GM23248 (cell line): ENCODE measurements at regions not wholly inside any gene's neighbourhood (a gene's known extent, or its start where the extent isn't known, plus 50 kb on each side); places are given as distances from the start of the nearest gene placed in this dataset.
A peak's percentile ranks its signal among the peaks of the same experiment; 100 is the strongest.

Experiments used
- DNase-seq: peaks from one replicate; pipeline ENCODE4 v3.0.0-alpha.2; 2015
- H2AFZ ChIP-seq: fragments of 200-600 bp; sonication (generic); 2 replicates; pipeline ENCODE4 v1.6.1; 2016; ENCODE audit warnings: antibody characterized with exemption
- H3F3A ChIP-seq: fragments of 200-600 bp; sonication (generic); 2 replicates; pipeline ENCODE4 v1.6.1; 2016; ENCODE audit warnings: mild to moderate bottlenecking, antibody characterized with exemption, mixed run types; ENCODE audit not compliant: insufficient read depth
- H3K27ac ChIP-seq: fragments of 200-600 bp; sonication (generic); 2 replicates; pipeline ENCODE4 v1.5.1; 2016; ENCODE audit warnings: mild to moderate bottlenecking
- H3K27me3 ChIP-seq: fragments of 200-600 bp; sonication (generic); replicated peaks from 2 replicates; pipeline ENCODE4 v1.6.1; 2016; ENCODE audit warnings: mild to moderate bottlenecking; ENCODE audit not compliant: insufficient read depth
- H3K36me3 ChIP-seq: fragments of 200-600 bp; sonication (generic); 2 replicates; pipeline ENCODE4 v1.6.1; 2016; ENCODE audit warnings: low read depth, mild to moderate bottlenecking
- H3K4me1 ChIP-seq: fragments of 200-600 bp; sonication (generic); 2 replicates; pipeline ENCODE4 v1.6.1; 2016; ENCODE audit warnings: mild to moderate bottlenecking; ENCODE audit not compliant: insufficient read depth
- H3K4me2 ChIP-seq: fragments of 200-600 bp; sonication (generic); one replicate; pipeline ENCODE4 v1.6.1; 2016; ENCODE audit warnings: mild to moderate bottlenecking; ENCODE audit not compliant: unreplicated experiment
- H3K4me3 ChIP-seq: fragments of 200-600 bp; sonication (generic); 2 replicates; pipeline ENCODE4 v1.5.1; 2016; ENCODE audit warnings: mild to moderate bottlenecking
- H3K79me2 ChIP-seq: fragments of 200-600 bp; sonication (generic); 2 replicates; pipeline ENCODE4 v1.6.1; 2016; ENCODE audit warnings: mild to moderate bottlenecking; ENCODE audit not compliant: insufficient read depth
- H3K9ac ChIP-seq: fragments of 200-600 bp; sonication (generic); 2 replicates; pipeline ENCODE4 v1.6.1; 2016; ENCODE audit warnings: mild to moderate bottlenecking
- H3K9me2 ChIP-seq: fragments of 200-600 bp; sonication (generic); 2 replicates; pipeline ENCODE4 v1.6.1; 2016; ENCODE audit warnings: mixed run types, mild to moderate bottlenecking, moderate library complexity; ENCODE audit not compliant: insufficient read depth
- H3K9me3 ChIP-seq: fragments of 200-600 bp; sonication (generic); one replicate; pipeline ENCODE4 v1.6.1; 2017; ENCODE audit warnings: low read depth
- H4K20me1 ChIP-seq: fragments of 200-600 bp; sonication (generic); 2 replicates; pipeline ENCODE4 v1.6.0; 2016; ENCODE audit not compliant: insufficient read depth
- EZH2 ChIP-seq: fragments of 200-600 bp; sonication (generic); IDR thresholded peaks from 2 replicates; pipeline ENCODE4 v1.6.1; 2018; ENCODE audit warnings: antibody characterized with exemption, mild to moderate bottlenecking; ENCODE audit not compliant: insufficient read depth, poor library complexity, severe bottlenecking
- EZH2phosphoT487 ChIP-seq: fragments of 200-600 bp; sonication (generic); IDR thresholded peaks from 2 replicates; pipeline ENCODE4 v1.6.1; 2018; ENCODE audit warnings: antibody characterized with exemption, moderate library complexity, mild to moderate bottlenecking, low read depth; ENCODE audit not compliant: insufficient read depth
- WGBS, 2 experiments: methylation state at CpG; one replicate each; pipeline ENCODE4 v1.1.6; 2015 to 2017; ENCODE audit warnings: low lambda C conversion rate in 2 of 2, low coverage in 1 of 2; ENCODE audit errors: missing lambda C conversion rate in 2 of 2; 5-methylcytosine and 5-hydroxymethylcytosine counted together
- in situ Hi-C: fragments of 300-500 bp; cut with MboI; formaldehyde crosslinking; loops from 2 replicates; pipeline ENCODE4 v1.15.0; 2020

DNA sequence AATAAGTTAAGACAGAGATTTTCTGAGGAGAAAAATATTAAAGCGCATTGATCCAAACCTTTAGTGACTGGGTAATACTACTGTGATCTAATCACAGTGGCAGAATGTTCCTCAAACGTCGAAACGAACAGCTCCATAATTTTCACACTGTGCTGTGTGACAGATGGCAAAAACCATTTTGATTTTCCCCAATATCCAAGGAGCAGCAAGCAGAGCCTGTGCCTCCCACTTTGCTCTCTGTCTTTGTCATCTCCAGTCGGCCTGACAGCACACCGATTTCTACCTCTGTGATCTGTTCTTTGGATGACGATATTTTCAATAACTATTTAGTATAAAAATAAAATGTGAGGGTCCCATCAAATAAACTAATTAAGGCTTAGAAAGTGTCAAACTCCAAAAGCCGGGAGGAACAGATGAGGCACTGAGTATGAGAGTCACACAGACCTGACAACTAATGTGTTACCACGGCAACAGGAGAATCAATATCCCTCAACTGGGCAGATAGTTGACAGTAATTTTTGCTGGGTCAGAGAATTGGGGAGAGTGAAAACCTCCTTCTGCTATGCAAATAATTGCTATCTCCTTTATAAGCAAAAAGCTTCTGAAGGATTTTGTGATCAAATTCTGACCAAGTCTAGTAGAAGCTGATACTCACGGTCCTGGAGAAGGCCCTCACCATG is 489.1 kb upstream of the CFAP20DC start:
- Histone ChIP-seq H3K9me2 (no peaks in the 10 kb centered on the region), H3K36me3 (no peaks in the 10 kb centered on the region), H3K4me2 (no peak overlapping the region), H2AFZ (no peak overlapping the region; the same call in 1 of the 2 replicates), H4K20me1 (no peaks in the 10 kb centered on the region), H3K4me1 (peaks cover 45% of the 10 kb centered on the region), H3K4me3 (no peak overlapping the region), H3F3A (peaks cover 29% of the 10 kb centered on the region), H3K27ac (no peak overlapping the region), H3K79me2 (no peaks in the 10 kb centered on the region), H3K9me3 (no peaks in the 10 kb centered on the region), H3K9ac (no peak overlapping the region), H3K27me3 (no peaks in the 10 kb centered on the region)
- in situ Hi-C loops = no loop called here
- TF ChIP-seq EZH2 (no peak), EZH2phosphoT487 (no peak)
- no peak for DNase-seq
- whole genome bisulfite sequencing, 2 experiments = 85 to 86% methylated on average over 10 of the region's 10 CpGs

DNA sequence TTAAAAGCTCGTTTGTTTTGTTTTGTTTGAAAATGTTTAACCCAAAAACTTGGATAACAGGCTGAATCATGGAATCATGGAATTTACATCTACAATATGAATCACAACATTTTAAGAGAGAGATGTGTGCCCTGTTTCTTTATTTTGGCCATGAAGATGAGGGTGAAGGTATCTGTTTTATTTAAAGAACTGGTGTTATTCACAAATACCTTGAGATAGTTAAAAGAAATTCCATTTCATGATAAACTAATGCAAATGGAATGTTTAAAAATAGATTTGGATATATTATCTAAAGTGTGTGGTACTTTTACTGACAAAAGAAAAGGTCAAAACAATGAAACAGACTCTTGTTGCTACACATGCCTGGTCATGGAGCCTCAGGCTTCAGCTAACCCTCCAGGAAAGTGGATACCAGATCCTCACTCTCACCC is 486.0 kb upstream of the CFAP20DC start:
- in situ Hi-C loops = no loop called here
- peak overlapping the region; percentile 25; the same call in 1 of the 2 replicates for H2AFZ ChIP-seq
- H3K4me3 ChIP-seq = no peak overlapping the region
- H3K4me2 ChIP-seq = peak overlapping the region; percentile 36
- no peaks in the 10 kb centered on the region for H3K36me3 ChIP-seq
- H3K79me2 ChIP-seq = no peaks in the 10 kb centered on the region
- DNase-seq = peak; percentile 80
- no peaks in the 10 kb centered on the region for H3K9me3 ChIP-seq
- no peaks in the 10 kb centered on the region for H4K20me1 ChIP-seq
- peaks cover 29% of the 10 kb centered on the region for H3F3A ChIP-seq
- peaks cover 41% of the 10 kb centered on the region for H3K4me1 ChIP-seq
- no peaks in the 10 kb centered on the region for H3K9me2 ChIP-seq
- H3K27me3 ChIP-seq = no peaks in the 10 kb centered on the region
- peak overlapping the region; percentile 71 for H3K27ac ChIP-seq
- peak overlapping the region; percentile 17 for H3K9ac ChIP-seq
- TF ChIP-seq EZH2 (no peak), EZH2phosphoT487 (no peak)
- WGBS, 2 experiments = 0% methylated on average over 1 of the region's 1 CpG

DNA sequence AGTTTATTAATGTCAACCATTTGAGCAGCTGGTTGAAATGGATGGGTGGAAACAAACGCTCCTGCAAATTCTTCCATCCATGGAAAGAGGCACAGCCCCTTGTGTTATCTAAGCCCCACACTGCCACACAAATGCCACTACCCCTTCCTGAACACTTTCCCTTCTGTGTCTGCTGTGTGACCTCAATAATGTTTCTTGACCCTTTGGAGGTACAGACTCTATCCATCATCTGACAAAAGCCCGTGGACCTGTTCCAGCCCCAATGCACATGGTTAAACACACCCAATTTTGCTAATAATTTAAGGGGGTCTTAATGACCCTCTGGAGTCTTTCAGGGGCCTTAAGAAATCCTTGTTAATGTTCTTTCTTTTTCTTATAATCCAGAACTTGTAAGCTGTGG is 482.2 kb upstream of the CFAP20DC start:
- Histone ChIP-seq H3K27ac (no peak overlapping the region), H2AFZ (no peak overlapping the region), H3K79me2 (no peaks in the 10 kb centered on the region), H4K20me1 (no peaks in the 10 kb centered on the region), H3K4me2 (no peak overlapping the region), H3F3A (peaks cover 20% of the 10 kb centered on the region), H3K4me3 (no peak overlapping the region), H3K9me2 (no peaks in the 10 kb centered on the region), H3K27me3 (no peaks in the 10 kb centered on the region), H3K9me3 (no peaks in the 10 kb centered on the region), H3K9ac (no peak overlapping the region), H3K4me1 (peaks cover 23% of the 10 kb centered on the region), H3K36me3 (no peaks in the 10 kb centered on the region)
- DNase-seq = no peak
- in situ Hi-C loops = no loop called here
- TF ChIP-seq EZH2phosphoT487 = no peak
- TF ChIP-seq EZH2 = no peak
- 63 to 70% methylated on average over 2 of the region's 2 CpGs for WGBS, 2 experiments

GRCh38 chr3:59531066-59531745 is 481.4 kb upstream of the CFAP20DC start:
- no peak overlapping the region for H3K4me3 ChIP-seq
- H3K9me2 ChIP-seq = no peaks in the 10 kb centered on the region
- in situ Hi-C loops = no loop called here
- peaks cover 15% of the 10 kb centered on the region for H3F3A ChIP-seq
- H3K4me1 ChIP-seq = peaks cover 15% of the 10 kb centered on the region
- H4K20me1 ChIP-seq = no peaks in the 10 kb centered on the region
- no peaks in the 10 kb centered on the region for H3K27me3 ChIP-seq
- H3K36me3 ChIP-seq = no peaks in the 10 kb centered on the region
- TF ChIP-seq EZH2 (no peak), EZH2phosphoT487 (no peak)
- no peaks in the 10 kb centered on the region for H3K79me2 ChIP-seq
- H3K4me2 ChIP-seq = no peak overlapping the region
- no peaks in the 10 kb centered on the region for H3K9me3 ChIP-seq
- no peak overlapping the region for H3K27ac ChIP-seq
- H2AFZ ChIP-seq = no peak overlapping the region
- 42 to 46% methylated on average over 3 of the region's 3 CpGs for WGBS, 2 experiments
- DNase-seq = peak; percentile 5
- H3K9ac ChIP-seq = no peak overlapping the region
